GM12878 (cell line): ENCODE measurements at regions not wholly inside any gene's neighbourhood (a gene's known extent, or its start where the extent isn't known, plus 50 kb on each side); places are given as distances from the start of the nearest gene placed in this dataset.

Experiments used
- EP300 ChIP-seq, 2 experiments: fragments of 150-350 bp in 1 of 2; IDR thresholded peaks; 2 replicates each; pipeline ENCODE4 v1.6.1; 2011 to 2012; ENCODE audit warnings: low read depth in 2 of 2, low read length in 2 of 2, borderline replicate concordance in 1 of 2, improper control_type of control experiment in 1 of 2, inconsistent platforms in 1 of 2; ENCODE audit not compliant: control insufficient read depth in 1 of 2
- HDGF ChIP-seq: fragments of 450-650 bp; IDR thresholded peaks from 2 replicates; pipeline ENCODE4 v1.6.1; 2016; ENCODE audit warnings: antibody characterized with exemption
- LARP7 ChIP-seq: fragments of 450-650 bp; IDR thresholded peaks from 2 replicates; pipeline ENCODE4 v1.6.1; 2017; ENCODE audit warnings: mild to moderate bottlenecking
- POLR2A ChIP-seq: IDR thresholded peaks from 2 replicates; pipeline ENCODE4 v1.6.1; 2011; ENCODE audit warnings: low read depth, mild to moderate bottlenecking, low read length
- POLR2AphosphoS2 ChIP-seq: IDR thresholded peaks from 2 replicates; pipeline ENCODE4 v1.6.1; 2011; ENCODE audit warnings: low read depth, mild to moderate bottlenecking, low read length, improper control_type of control experiment, moderate library complexity
- RFX5 ChIP-seq: IDR thresholded peaks from 2 replicates; pipeline ENCODE4 v1.6.1; 2011; ENCODE audit warnings: low read depth, low read length, improper control_type of control experiment
- ZNF217 ChIP-seq: fragments of 450-650 bp; IDR thresholded peaks from 2 replicates; pipeline ENCODE4 v1.6.1; 2017; ENCODE audit warnings: antibody characterized with exemption, mild to moderate bottlenecking
- TF ChIP-seq, protein P1 (sequence below): IDR thresholded peaks from 2 replicates; pipeline ENCODE4 v1.6.1; 2011; ENCODE audit warnings: low read depth, low read length, improper control_type of control experiment, borderline replicate concordance

DNA sequence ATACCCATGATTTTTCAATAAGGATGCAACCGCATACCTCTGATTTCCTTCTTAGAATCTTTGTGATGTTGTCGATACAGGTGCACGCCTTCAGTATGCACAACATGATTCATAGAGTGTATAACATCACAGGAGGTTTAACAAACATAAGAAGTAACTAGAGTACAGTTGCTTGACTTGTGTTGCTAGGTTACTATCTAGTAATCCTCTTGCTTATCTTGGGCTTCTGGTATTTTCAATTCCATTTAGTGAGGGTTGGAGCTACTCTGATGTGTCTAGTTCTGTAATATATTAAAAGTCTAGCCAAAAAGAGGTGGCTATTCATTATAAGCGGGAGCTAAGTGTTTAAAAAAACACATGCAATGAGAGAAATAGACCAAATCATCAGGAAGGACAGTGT, 85.5 kb upstream of the TENT5A start:
- no peak for TF ChIP-seq POLR2A
- TF ChIP-seq HDGF, result no peak
- TF ChIP-seq, protein P1, sequence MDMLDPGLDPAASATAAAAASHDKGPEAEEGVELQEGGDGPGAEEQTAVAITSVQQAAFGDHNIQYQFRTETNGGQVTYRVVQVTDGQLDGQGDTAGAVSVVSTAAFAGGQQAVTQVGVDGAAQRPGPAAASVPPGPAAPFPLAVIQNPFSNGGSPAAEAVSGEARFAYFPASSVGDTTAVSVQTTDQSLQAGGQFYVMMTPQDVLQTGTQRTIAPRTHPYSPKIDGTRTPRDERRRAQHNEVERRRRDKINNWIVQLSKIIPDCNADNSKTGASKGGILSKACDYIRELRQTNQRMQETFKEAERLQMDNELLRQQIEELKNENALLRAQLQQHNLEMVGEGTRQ, result no peak
- no peak for TF ChIP-seq ZNF217
- TF ChIP-seq POLR2AphosphoS2, result no peak
- no peak for TF ChIP-seq LARP7
- TF ChIP-seq EP300 (IDR thresholded peaks at IDR 0.05; ENCODE audit: borderline replicate concordance in 1 of 2, control insufficient read depth in 1 of 2, low read depth in 2 of 2, low read length in 2 of 2), result no peak
- TF ChIP-seq RFX5, result no peak
